Thymus (tissue), 11 donors: ENCODE measurements at regions not wholly inside any gene's neighbourhood (a gene's known extent, or its start where the extent isn't known, plus 50 kb on each side); places are given as distances from the start of the nearest gene placed in this dataset.

Experiments used
- DNase-seq, 9 donors: peaks; one replicate each; pipeline ENCODE4 v3.0.0-alpha.2; 2013; ENCODE audit warnings: low spot score in 9 of 9, low read depth in 6 of 9, missing footprints in 1 of 9
- H3K27ac ChIP-seq, 2 donors: one replicate each; pipeline ENCODE4 v1.5.1; 2013; ENCODE audit warnings: control low read depth in 1 of 2, low read depth in 1 of 2, low read length in 1 of 2, mild to moderate bottlenecking in 1 of 2, moderate library complexity in 1 of 2
- H3K27me3 ChIP-seq, 2 donors: one replicate each; pipeline ENCODE4 v1.5.1; 2013; ENCODE audit warnings: low read length in 1 of 2; ENCODE audit not compliant: control insufficient read depth in 2 of 2, insufficient read depth in 1 of 2
- H3K36me3 ChIP-seq, 2 donors: one replicate each; pipeline ENCODE4 v1.5.1; 2013; ENCODE audit warnings: low read length in 1 of 2, mild to moderate bottlenecking in 1 of 2, moderate library complexity in 1 of 2; ENCODE audit not compliant: control insufficient read depth in 2 of 2, insufficient read depth in 2 of 2
- H3K4me1 ChIP-seq, 2 donors: one replicate each; pipeline ENCODE4 v1.5.1; 2013; ENCODE audit warnings: low read length in 2 of 2; ENCODE audit not compliant: control insufficient read depth in 2 of 2, insufficient read depth in 2 of 2
- H3K4me3 ChIP-seq, 2 donors: one replicate each; pipeline ENCODE4 v1.5.1; 2013; ENCODE audit warnings: low read length in 2 of 2, control low read depth in 1 of 2, mild to moderate bottlenecking in 1 of 2
- H3K9me3 ChIP-seq, 2 donors: one replicate each; pipeline ENCODE4 v1.5.1; 2013; ENCODE audit warnings: low read length in 1 of 2, mild to moderate bottlenecking in 1 of 2; ENCODE audit not compliant: control insufficient read depth in 2 of 2, insufficient read depth in 1 of 2
- WGBS: extraction: QIAGEN DNeasy Blood & Tissue Kit; methylation state at CpG from one replicate; pipeline ENCODE4 v1.1.7; 2013; 5-methylcytosine and 5-hydroxymethylcytosine counted together
- donor health status: healthy.

DNA sequence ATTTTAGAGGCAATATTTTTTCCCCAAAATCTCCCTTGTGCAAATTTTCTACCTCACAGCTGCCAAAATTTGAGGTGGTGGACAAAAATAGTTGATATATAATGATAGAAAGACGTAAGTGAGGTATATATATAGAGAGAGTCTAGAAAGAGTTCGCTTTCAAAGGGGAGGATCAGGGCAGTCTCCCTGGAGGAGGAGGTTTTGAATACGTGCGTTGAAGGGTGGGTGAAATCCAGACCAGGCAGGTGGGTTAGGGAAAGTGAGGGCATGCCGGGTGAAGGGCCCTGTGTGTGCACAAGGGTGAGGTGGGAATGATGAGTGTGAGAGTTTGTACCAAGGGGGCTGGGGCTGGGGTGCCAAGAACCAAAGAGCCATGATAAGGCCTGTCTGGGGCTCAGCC is 100.2 kb downstream of the CEBPB start:
- DNase-seq, result no peak
- Histone ChIP-seq H3K4me3 (no peak overlapping the region), H3K36me3 (no peaks in the 10 kb centered on the region), H3K4me1 (peaks cover 0 to 6% of the 10 kb centered on the region in 2 donors), H3K9me3 (no peaks in the 10 kb centered on the region), H3K27ac (no peak overlapping the region), H3K27me3 (no peaks in the 10 kb centered on the region)
- 87% methylated on average over 5 of the region's 5 CpGs for WGBS

DNA sequence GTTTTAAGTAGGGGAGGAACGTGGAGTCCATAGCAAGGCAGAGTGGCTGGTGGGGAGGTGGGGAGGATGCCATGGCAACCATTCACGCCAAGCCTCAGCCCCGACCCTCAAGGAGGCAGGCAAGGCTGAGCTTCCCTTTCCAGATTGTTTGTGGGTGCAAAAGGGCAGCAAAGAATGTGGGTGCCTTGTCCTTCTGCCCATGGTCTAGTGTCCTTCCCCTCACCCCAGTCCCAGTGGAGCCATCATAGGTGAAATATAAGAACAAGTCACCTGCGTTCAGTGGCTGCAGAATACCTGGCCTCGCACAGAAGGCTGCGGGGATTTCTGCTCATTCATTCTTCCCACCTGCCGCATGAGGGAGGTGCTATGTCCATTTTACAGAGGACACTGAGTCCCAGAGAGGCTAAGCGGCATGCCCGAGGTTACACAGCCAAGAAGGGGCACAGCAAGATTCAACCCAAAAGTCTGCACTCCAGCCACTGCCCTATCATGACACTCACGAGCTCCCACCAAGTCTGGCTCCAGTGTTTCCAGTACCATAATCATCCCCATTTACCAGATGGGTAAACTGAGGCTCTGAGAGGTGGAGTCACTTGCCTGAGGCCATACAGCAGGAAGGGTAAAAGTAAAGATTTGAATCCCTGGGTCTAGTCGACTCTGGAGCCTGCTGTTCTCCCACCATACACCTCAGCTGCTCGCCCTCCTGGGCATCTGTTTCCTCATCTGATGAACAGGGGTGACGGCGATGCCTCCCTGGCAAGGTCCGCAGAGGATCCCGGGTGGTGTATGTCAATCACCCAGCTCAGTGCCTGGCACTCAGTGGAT is 100.8 kb downstream of the CEBPB start:
- H3K4me3 ChIP-seq, result no peak overlapping the region
- H3K27me3 ChIP-seq, result no peaks in the 10 kb centered on the region
- no peak overlapping the region for H3K27ac ChIP-seq
- WGBS, result 90% methylated on average over 16 of the region's 16 CpGs
- H3K9me3 ChIP-seq, result no peaks in the 10 kb centered on the region
- DNase-seq, result no peak
- H3K36me3 ChIP-seq, result no peaks in the 10 kb centered on the region
- peaks cover 0 to 4% of the 10 kb centered on the region in 2 donors for H3K4me1 ChIP-seq

DNA sequence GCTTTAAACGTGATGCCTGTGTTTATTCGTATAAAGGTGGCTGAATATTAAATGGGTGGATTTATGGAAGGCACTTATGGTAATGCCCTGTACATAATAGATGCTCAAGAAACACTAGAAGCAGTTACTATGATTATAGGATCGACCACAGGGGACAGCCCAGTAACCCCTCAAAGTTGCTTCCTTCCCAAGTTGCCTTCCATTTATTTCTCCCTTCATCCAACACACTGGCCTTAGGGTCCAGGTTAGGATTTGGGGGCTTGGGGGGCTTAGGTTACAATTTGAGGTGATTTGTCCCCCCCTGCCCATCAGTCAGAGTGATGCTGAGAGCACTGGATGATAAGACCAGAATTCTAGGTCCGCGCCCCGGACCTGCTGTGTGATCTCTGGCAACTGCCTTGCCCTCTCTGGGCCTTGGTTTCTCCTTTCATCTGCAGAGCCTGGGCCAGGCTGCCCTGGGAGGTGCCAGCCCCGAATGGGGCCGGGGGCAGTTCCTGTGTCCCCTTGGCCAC is 101.5 kb downstream of the CEBPB start:
- Histone ChIP-seq H3K9me3 (no peaks in the 10 kb centered on the region), H3K4me1 (peaks cover 0 to 2% of the 10 kb centered on the region in 2 donors), H3K36me3 (no peaks in the 10 kb centered on the region), H3K27me3 (no peaks in the 10 kb centered on the region), H3K27ac (no peak overlapping the region), H3K4me3 (no peak overlapping the region)
- DNase-seq, result no peak
- 70% methylated on average over 8 of the region's 8 CpGs for WGBS

DNA sequence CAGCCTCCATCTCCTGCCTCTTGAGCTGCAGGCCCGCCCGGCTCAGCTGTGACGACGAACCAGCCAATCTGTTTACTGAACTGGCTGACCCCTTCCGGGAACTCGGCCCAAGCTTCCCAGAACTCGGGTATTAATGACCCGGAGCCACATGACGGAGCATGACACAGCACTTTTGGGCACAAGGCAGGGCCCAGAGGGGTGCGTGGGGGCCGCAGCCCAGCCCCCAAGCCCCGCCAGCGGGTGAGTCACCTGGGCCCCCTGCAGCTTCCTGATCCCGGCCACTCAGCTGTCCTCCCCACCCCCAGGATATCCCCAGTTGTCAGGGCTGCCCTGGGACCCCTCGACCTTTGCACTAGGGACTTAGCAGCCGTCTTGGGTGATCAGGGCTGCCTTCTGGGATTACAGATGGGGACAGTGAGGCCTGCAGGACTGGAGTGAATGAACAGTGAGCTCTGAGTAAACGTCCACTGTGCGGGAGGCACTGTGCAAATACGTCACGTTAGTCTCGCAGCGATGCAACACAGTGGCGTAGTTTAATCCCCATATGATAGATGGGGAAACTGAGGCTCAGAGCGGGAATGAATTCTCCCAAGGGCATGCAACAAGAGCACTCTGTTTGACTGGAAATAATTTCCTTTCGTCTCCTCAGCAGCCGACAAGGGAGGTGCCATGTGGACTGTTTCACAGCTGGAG is 102.1 kb downstream of the CEBPB start:
- peaks cover 0 to 8% of the 10 kb centered on the region in 2 donors for H3K4me1 ChIP-seq
- WGBS, result 53% methylated on average over 26 of the region's 26 CpGs

DNA sequence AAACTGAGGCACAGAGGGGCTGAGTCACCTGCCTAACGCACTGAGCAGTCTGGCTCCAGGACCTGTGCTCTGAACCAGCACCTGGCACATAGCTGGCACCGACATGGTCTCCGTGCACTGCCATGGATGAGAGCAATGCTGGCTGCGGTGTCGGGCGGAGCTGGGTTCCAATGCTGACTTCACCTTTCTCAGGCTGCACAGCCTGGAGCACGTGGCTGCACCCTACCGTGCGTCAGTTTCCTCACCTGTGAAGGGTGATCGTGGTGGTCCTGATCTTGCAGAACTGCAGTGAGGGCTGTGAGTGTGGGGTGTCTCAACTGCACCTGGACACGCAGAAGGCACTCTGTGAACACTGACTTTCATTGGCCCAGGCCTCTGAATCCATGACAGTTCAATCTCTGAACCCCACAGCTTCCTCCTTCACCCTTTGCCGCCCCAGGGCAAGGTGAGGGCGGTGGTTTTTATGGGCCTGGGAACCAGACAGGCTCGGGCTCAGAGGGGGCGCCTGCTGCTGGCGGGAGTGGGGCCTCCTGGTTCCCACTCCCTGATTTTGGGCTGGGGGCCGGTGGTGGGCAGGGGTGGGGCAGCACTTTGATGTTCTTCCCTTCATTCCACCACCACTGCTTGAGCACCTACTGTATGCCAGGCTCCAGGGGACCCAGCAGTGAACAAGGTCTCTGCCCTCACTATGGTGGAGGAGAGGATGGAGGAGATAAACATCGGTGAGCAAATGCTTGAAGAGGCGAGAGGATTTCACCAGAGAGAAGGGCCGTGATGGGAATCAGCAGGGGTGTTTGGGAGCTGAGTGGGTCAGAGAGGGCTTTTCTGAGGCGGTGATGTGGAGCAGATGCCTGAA is 102.9 kb downstream of the CEBPB start:
- Histone ChIP-seq H3K27me3 (no peaks in the 10 kb centered on the region), H3K36me3 (no peaks in the 10 kb centered on the region), H3K4me1 (peaks cover 0 to 8% of the 10 kb centered on the region in 2 donors), H3K9me3 (no peaks in the 10 kb centered on the region), H3K4me3 (no peak overlapping the region), H3K27ac (no peak overlapping the region)
- no peak for DNase-seq
- 79% methylated on average over 21 of the region's 21 CpGs for WGBS

More for the DNA sequence above, 102.1 kb downstream of the CEBPB start:
- no peaks in the 10 kb centered on the region for H3K9me3 ChIP-seq
- no peak overlapping the region for H3K4me3 ChIP-seq
- H3K27ac ChIP-seq, result no peak overlapping the region
- no peaks in the 10 kb centered on the region for H3K27me3 ChIP-seq
- no peak for DNase-seq
- no peaks in the 10 kb centered on the region for H3K36me3 ChIP-seq

DNA sequence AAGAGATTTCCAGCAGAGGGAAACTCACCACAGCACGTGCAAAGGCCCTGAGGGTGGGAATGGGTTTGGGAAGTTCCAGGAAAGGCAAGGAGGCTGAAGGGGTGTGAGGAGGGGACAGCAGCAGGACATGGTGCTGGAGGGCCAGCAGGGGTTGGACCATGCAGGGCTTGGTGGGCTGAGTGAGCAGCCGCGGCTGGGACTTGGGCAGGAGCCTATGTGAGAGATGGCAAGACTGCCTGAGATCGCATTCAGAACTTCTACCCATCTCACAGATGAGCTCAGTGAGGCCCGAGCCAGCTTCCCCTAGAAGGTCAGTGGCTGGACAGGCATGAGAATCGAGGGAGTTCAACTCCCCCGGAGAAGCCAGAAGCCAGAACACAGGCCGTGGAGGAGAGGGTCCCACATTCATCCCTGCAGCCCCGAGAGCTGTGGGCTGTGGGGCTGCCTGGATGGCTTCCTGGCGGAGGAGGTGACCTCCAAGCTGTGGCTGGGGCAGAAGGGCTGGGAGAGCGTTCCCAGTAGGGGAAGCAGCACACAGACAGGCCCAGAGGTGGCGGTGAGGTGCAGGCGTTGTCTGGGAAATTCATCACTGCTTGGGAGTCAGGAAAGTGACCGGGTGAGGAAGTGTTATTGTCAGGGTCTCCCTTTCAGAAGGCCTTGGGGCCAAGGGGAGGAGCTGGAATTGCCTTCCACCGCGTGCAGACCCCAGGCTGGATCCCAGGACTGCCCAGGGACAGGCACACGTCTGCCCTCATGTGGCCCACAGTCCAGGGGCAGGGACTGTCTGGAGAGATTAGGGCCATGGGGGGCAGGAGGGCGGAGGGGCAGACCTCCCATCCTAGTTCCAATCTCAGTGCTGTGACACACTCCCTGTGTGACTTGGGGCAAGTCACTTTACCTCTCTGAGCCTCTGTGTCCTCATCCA is 103.8 kb downstream of the CEBPB start:
- 92% methylated on average over 18 of the region's 18 CpGs for WGBS
- Histone ChIP-seq H3K4me3 (no peak overlapping the region), H3K27ac (no peak overlapping the region), H3K36me3 (no peaks in the 10 kb centered on the region), H3K27me3 (no peaks in the 10 kb centered on the region), H3K9me3 (no peaks in the 10 kb centered on the region), H3K4me1 (peaks cover 0 to 8% of the 10 kb centered on the region in 2 donors)
- no peak for DNase-seq

DNA sequence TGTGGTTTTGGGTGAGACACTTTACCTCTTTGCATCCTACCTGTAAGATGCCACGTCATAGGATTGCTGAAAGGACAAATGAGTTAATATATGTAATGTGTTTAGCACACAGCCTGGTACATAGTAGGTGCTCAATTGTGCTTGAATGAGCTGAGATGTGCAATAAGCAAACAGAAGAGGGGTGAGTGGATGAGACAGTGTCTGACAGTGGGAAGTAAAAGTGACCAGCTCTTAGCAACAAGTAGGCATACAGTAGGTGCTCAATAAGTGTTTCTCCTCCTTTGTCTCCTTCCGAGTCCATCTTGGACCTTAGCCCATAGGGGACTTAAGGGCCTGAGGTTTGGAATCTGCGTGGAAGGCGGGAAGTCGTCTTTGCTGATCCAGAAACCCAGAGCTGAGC is 104.7 kb downstream of the CEBPB start:
- no peak for DNase-seq
- Histone ChIP-seq H3K27ac (no peak overlapping the region), H3K9me3 (no peaks in the 10 kb centered on the region), H3K27me3 (no peaks in the 10 kb centered on the region), H3K4me1 (peaks cover 0 to 8% of the 10 kb centered on the region in 2 donors), H3K36me3 (no peaks in the 10 kb centered on the region), H3K4me3 (no peak overlapping the region)
- 90% methylated on average over 5 of the region's 5 CpGs for WGBS

DNA sequence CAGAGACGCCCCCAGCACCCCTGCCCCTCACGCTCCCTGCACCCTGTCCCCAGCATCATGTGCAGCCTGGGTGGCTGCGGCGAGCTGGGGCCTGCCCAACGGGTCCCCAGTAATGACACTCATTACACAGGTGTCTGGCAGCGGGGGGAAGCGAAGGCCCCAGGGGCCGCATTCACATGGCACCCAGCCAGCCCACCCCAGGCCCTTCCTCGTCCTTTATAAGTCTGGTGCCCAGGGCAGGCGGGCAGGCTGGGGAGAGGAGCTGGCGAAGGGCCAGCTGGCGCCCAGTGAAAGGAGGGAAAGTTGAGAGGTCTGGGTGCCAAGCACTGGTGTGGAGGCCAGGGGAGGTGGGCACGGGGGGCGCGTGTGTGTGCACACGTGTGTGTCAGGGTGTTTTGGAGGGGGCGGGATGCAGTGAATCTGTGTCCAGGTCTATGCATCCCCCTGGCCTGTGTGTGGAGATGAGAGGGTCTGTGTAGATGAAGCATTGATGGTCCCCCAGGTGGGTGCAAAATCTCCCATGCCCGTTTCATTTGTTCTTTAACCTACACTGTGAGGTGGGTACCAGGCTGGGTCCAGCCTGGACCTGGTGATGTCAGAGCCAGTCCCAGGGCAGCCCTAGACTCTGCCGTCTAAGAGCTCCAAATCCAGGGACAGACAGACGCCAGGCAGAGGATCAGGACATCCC is 105.3 kb downstream of the CEBPB start:
- H3K4me1 ChIP-seq, result peaks cover 0 to 8% of the 10 kb centered on the region in 2 donors
- no peak for DNase-seq
- H3K27me3 ChIP-seq, result no peaks in the 10 kb centered on the region
- no peaks in the 10 kb centered on the region for H3K36me3 ChIP-seq
- H3K27ac ChIP-seq, result no peak overlapping the region
- H3K4me3 ChIP-seq, result no peak overlapping the region
- no peaks in the 10 kb centered on the region for H3K9me3 ChIP-seq
- WGBS, result 89% methylated on average over 20 of the region's 20 CpGs
